HG02981 (cell line): ENCODE measurements at regions not wholly inside any gene's neighbourhood (a gene's known extent, or its start where the extent isn't known, plus 50 kb on each side); places are given as distances from the start of the nearest gene placed in this dataset.
"Not testable (repeated sequence)": the region's sequence is repeated elsewhere in the genome, so short reads cannot be mapped to it uniquely, and the experiment has no call there.

Experiments
- ATAC-seq: cut with Tn5 transposase; IDR thresholded peaks from one replicate; pipeline ENCODE4 v1.9.1; 2021; ENCODE audit warnings: mild to moderate bottlenecking, moderate library complexity; ENCODE audit not compliant: unreplicated experiment

DNA sequence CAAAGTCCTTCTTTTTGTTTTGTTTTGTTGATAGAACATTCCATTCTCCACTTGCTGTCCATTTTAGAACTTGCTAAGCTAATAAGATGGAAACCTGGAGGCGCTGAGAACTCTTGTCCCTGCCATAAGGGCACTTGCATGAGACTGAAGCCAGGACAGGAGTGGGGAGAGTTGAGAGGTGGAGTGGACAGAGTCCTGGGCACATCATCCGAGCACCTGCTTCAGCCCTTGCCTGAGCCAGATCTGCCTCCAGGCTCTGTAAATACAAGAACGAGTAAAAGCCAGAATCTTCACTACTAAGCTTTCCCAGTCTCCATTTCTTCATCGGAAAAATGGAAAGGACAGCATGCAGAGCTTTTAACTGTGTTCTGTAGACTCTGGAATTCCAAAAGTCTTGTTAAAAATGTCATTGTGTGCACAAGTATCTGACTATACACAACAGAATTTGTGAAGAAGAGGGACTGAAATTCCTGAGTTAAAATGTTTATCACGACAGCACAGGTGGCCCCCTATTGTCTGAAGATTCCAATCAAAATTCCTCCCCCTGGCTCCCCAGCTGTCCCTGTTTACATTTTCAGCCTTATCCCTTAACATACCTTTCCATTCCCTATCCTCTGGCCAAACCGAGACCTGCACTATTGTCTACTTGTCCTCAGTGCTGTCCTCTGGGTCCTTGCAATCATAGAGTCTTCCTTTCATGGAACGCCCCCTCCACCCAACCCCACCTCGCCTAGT lies 498.2 kb upstream of the TNP1 start:
- ATAC-seq, result no peak

- ATAC-seq, result no peak
These were observed 496.9 kb upstream of the TNP1 start for GRCh38 chr2:217356781-217357180.

GRCh38 chr2:217356142-217356541 lies 496.3 kb upstream of the TNP1 start:
- no peak for ATAC-seq

DNA sequence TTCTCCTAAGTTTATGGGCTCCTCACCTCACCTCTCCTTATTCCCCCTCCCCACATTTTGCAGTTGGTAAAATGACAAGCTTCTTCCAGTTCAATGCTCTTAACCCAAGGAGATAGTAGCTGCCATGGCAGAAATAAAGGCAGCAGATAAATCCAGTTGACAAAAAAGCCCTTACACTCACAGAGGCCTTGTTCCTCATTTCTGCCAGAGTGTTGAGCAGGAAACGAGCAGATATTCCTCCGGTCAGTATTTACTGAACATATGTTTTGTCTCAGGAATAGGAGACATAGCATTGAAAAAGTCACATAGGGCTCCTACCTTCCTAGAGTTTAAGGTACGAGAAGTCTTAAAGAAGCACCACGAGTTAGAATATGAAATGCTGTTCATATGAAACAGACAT lies 493.7 kb upstream of the TNP1 start:
- no peak for ATAC-seq

GRCh38 chr2:217351378-217351777 lies 491.5 kb upstream of the TNP1 start:
- no peak for ATAC-seq

- ATAC-seq, result no peak
These were observed 489.4 kb upstream of the TNP1 start for GRCh38 chr2:217349251-217349650.

GRCh38 chr2:217347630-217348029 lies 487.8 kb upstream of the TNP1 start:
- ATAC-seq, result not testable (repeated sequence)

GRCh38 chr2:217346043-217346442 lies 486.2 kb upstream of the TNP1 start:
- not testable (repeated sequence) for ATAC-seq

GRCh38 chr2:217340899-217341298 lies 481.0 kb upstream of the TNP1 start:
- ATAC-seq, result no peak

DNA sequence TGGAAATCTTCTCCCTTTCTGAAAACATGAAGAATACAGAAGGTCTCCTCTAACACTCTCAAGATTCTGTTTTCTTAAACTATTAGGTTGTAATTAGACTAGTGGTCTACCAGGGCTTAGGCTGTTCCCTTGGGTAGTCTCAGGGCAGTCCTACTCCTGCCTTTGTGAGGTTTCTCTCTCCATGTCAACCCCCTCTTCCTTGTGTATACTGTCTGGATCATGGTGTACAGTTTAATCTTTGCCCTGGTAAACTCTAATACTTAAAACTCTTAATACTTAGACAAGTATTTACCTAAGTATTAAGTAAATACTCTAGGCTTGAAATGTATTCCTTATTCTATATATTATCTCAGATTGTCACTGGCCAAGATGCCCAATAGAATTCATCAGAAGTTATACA lies 480.3 kb upstream of the TNP1 start:
- ATAC-seq, result no peak

- no peak for ATAC-seq
These were observed 479.9 kb upstream of the TNP1 start for GRCh38 chr2:217339753-217340152.

DNA sequence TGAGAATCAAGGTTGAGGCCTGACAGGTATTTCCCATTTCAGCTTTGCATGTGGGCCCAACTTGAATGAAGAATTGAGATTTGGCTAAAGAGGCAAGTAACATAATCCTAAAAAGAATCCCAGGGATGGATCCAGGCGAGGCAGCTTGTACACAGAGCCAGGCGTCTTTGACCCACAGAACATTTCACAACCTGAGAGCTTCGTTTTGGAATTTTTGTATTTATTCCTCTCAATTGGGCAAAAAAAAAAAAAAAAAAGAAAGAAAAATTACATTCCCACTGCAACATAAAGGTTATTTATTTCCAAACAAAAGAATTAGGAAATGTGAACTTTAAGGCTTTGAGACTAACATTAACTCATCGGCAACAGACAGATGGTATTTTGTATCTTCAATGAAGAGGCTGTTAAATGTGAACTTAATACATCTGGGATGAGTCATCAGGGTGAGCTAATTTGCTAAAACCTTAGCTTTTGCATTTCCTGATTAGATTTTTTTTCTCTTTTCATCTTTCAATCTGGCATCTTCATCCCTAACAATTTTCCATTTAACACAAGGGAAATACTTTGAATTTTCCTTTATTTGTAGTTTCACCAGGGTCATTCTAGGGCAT lies 478.5 kb upstream of the TNP1 start:
- no peak for ATAC-seq

- ATAC-seq, result no peak
These were observed 477.9 kb upstream of the TNP1 start for GRCh38 chr2:217337771-217338170.

DNA sequence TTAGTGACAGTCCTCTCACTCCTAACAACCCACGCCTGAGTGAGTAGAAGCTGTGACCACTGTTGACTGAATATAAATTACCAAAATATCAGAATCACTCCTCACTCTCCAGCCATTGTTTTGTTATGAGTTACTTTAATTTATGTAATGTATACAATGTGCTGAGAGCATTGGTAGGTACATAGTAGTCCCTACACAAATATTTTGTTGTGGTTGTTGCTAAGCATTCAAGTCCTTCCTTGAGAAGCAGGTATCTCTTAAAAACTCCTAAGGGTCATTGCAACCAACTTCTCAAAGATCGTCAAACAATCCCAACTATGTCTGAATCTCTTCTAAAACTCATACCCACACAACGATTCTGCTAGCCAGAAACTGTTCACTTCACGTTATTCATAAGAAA lies 476.8 kb upstream of the TNP1 start:
- ATAC-seq, result no peak

DNA sequence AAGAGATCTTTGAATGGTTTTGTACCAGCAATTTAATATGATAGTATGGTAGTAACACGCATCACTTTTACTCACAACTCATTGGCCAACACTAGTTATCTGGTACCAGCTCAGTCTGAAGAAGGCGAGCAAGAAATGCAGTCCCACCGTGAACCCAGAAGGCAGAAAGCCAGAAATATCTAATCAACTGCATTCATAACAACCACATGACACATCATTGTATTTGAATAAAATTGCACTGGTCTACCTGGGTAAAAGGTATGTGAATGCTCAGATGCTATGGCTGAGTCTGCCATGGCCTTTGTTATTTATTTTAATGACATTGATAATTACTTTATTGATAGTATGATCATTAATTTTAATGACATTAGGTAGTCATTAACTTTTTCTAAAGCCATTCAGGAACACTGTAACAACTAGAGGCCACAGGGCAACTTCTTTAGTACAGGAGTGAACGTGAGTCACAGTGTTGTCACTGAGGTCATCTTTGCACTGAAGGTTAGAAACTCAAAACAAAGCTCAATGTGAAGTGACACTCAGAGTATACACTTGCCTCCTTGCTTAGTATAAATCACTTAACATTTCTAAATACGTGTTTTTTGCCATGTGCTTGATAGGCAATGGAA lies 475.6 kb upstream of the TNP1 start:
- no peak for ATAC-seq

DNA sequence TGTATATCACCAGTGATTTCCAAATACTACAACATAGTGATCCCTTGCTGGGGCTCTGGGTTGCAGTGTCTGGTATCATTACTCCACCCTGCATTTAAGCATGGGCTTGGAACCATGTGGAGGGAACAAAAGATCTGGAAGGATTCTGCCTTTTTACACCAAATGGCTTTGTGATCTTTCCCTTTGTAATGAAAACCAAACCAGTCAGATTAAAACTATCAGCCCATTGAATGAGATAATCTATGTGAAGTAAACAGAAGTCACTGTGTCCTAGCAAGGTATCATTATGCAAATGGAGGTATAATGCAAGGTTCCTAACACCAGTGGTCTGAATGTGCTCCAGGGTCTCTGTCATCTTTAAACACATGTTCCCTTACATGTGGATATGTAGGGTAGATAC lies 474.7 kb upstream of the TNP1 start:
- ATAC-seq, result no peak

GRCh38 chr2:217332866-217333265 lies 473.0 kb upstream of the TNP1 start:
- ATAC-seq, result no peak

DNA sequence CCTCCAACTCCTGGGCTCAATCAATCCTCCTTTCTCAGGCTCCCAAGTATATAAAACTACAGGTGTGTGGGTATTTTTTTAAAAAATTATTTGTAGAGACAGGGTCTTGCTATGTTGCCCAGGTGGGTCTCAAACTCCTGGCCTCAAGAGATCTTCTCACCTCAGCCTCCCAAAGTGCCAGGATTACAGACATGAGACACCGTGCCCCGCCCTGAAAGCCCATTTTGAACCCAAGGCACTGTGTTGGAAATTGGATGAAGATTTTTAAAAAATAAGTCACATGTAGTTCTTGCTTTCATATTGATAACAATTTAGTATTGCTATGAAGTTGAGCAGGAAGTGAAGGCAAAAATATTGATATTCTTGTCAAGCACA lies 472.5 kb upstream of the TNP1 start:
- no peak for ATAC-seq

- ATAC-seq, result no peak
These were observed 471.9 kb upstream of the TNP1 start for GRCh38 chr2:217331523-217332416.

DNA sequence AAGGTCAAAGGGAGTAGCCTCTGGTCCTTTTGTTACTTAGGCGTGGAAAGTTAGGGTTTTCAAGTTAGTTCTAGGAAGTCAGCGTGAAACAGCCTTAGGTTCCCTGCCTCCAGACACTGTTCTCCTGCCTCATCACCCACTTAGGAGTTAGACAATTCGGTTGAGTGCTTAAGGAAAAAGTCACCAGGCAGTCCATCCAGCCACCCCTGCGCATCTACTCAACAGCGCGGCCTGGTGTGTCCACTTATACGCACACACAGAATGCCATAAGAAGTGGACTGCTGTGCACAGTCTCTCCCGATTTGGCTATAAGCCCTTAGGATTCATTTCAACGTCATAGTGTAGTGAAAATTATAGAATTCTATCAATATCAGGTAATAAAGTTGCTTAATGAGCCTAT lies 470.8 kb upstream of the TNP1 start:
- ATAC-seq, result no peak

GRCh38 chr2:217329023-217329431 lies 469.2 kb upstream of the TNP1 start:
- ATAC-seq, result no peak
